Mesothelial cell of epicardium (in vitro differentiated cells): ENCODE measurements at regions not wholly inside any gene's neighbourhood (a gene's known extent, or its start where the extent isn't known, plus 50 kb on each side); places are given as distances from the start of the nearest gene placed in this dataset.
"Not testable (repeated sequence)": the region's sequence is repeated elsewhere in the genome, so short reads cannot be mapped to it uniquely, and the experiment has no call there.

Source experiments
- DNase-seq, 2 experiments: peaks; one replicate each; pipeline ENCODE4 v3.0.0; 2021; ENCODE audit warnings: low spot score in 2 of 2; ENCODE audit not compliant: unreplicated experiment in 2 of 2
- H3K27ac Mint-ChIP-seq: 2 replicates; pipeline ENCODE4 v1.8.0; 2021; ENCODE audit warnings: mixed read lengths
- H3K27me3 Mint-ChIP-seq: 2 replicates; pipeline ENCODE4 v1.8.0; 2021; ENCODE audit warnings: low read depth, mixed read lengths
- H3K36me3 Mint-ChIP-seq: 2 replicates; pipeline ENCODE4 v1.8.0; 2021; ENCODE audit warnings: mixed read lengths
- H3K4me1 Mint-ChIP-seq: 2 replicates; pipeline ENCODE4 v1.8.0; 2021; ENCODE audit warnings: mixed read lengths
- H3K4me3 Mint-ChIP-seq: 2 replicates; pipeline ENCODE4 v1.8.0; 2021; ENCODE audit warnings: mild to moderate bottlenecking, moderate library complexity, mixed read lengths
- H3K9me3 Mint-ChIP-seq: 2 replicates; pipeline ENCODE4 v1.8.0; 2021; ENCODE audit warnings: mixed read lengths
- CTCF ChIP-seq: fragments of 200-600 bp; sonication (generic); IDR thresholded peaks from one replicate; pipeline ENCODE4 v1.5.0; 2021; ENCODE audit warnings: antibody characterized with exemption; ENCODE audit not compliant: unreplicated experiment

- no peaks in the 10 kb centered on the region for H3K36me3 Mint-ChIP-seq
- no peak overlapping the region for H3K4me3 Mint-ChIP-seq
- no peak overlapping the region for H3K27ac Mint-ChIP-seq
- TF ChIP-seq CTCF: no peak
- H3K9me3 Mint-ChIP-seq: peaks cover 17% of the 10 kb centered on the region
- H3K4me1 Mint-ChIP-seq: no peaks in the 10 kb centered on the region
- no peaks in the 10 kb centered on the region for H3K27me3 Mint-ChIP-seq
- no peak for DNase-seq
These were observed 474.4 kb downstream of the RAPGEF2 start for GRCh38 chr4:159577241-159577640.

- H3K27me3 Mint-ChIP-seq: no peaks in the 10 kb centered on the region
- H3K9me3 Mint-ChIP-seq: peaks cover 32% of the 10 kb centered on the region
- no peak overlapping the region for H3K27ac Mint-ChIP-seq
- no peak overlapping the region for H3K4me3 Mint-ChIP-seq
- DNase-seq: no peak
- H3K36me3 Mint-ChIP-seq: peaks cover 14% of the 10 kb centered on the region
- TF ChIP-seq CTCF: no peak
- peaks cover 7% of the 10 kb centered on the region for H3K4me1 Mint-ChIP-seq
These were observed 479.8 kb downstream of the RAPGEF2 start for GRCh38 chr4:159582685-159583084.

- Mint-ChIP-seq H3K9me3 (no peaks in the 10 kb centered on the region), H3K27ac (no peak overlapping the region), H3K36me3 (no peaks in the 10 kb centered on the region), H3K4me1 (peaks cover 2% of the 10 kb centered on the region), H3K27me3 (no peaks in the 10 kb centered on the region), H3K4me3 (no peak overlapping the region)
- DNase-seq: no peak
- TF ChIP-seq CTCF: no peak
These were observed 490.1 kb downstream of the RAPGEF2 start for GRCh38 chr4:159592898-159593556.

- no peaks in the 10 kb centered on the region for H3K36me3 Mint-ChIP-seq
- no peaks in the 10 kb centered on the region for H3K27me3 Mint-ChIP-seq
- H3K4me1 Mint-ChIP-seq: peaks cover 2% of the 10 kb centered on the region
- DNase-seq: no peak
- H3K9me3 Mint-ChIP-seq: no peaks in the 10 kb centered on the region
- H3K27ac Mint-ChIP-seq: no peak overlapping the region
- H3K4me3 Mint-ChIP-seq: no peak overlapping the region
- TF ChIP-seq CTCF: no peak
These were observed 490.8 kb downstream of the RAPGEF2 start for GRCh38 chr4:159593681-159594080.

GRCh38 chr4:159594576-159594975 is 491.7 kb downstream of the RAPGEF2 start:
- Mint-ChIP-seq H3K36me3 (no peaks in the 10 kb centered on the region), H3K9me3 (no peaks in the 10 kb centered on the region), H3K27ac (no peak overlapping the region), H3K4me3 (no peak overlapping the region), H3K4me1 (peaks cover 2% of the 10 kb centered on the region), H3K27me3 (no peaks in the 10 kb centered on the region)
- no peak for DNase-seq
- no peak for TF ChIP-seq CTCF

- not testable (repeated sequence) for DNase-seq, H3K4me3 Mint-ChIP-seq, H3K27me3 Mint-ChIP-seq, H3K36me3 Mint-ChIP-seq, H3K9me3 Mint-ChIP-seq, H3K4me1 Mint-ChIP-seq, H3K27ac Mint-ChIP-seq
These were observed 492.2 kb downstream of the RAPGEF2 start for GRCh38 chr4:159595101-159595500.
